Liver (tissue), 8 donors: ENCODE measurements at regions not wholly inside any gene's neighbourhood (a gene's known extent, or its start where the extent isn't known, plus 50 kb on each side); places are given as distances from the start of the nearest gene placed in this dataset.

Source experiments
- DNase-seq: peaks from one replicate; pipeline ENCODE4 v3.0.0-alpha.2; 2017; ENCODE audit warnings: low spot score
- H3K27ac ChIP-seq, 2 donors: one replicate each; pipeline ENCODE4 v1.7.0; 2013; ENCODE audit warnings: inconsistent platforms in 2 of 2, low read length in 2 of 2, control low read depth in 1 of 2, low read depth in 1 of 2, mild to moderate bottlenecking in 1 of 2
- H3K27me3 ChIP-seq, 4 donors: one replicate each; pipeline versions ENCODE4 v1.6.1 to v1.7.0; 2013; ENCODE audit warnings: low read length in 3 of 4, inconsistent platforms in 1 of 4, mild to moderate bottlenecking in 1 of 4, moderate library complexity in 1 of 4; ENCODE audit not compliant: control insufficient read depth in 4 of 4, insufficient read depth in 4 of 4
- H3K36me3 ChIP-seq, 4 donors: one replicate each; pipeline versions ENCODE4 v1.6.1 to v1.7.0; 2013; ENCODE audit warnings: low read length in 3 of 4, mild to moderate bottlenecking in 3 of 4, low read depth in 1 of 4, moderate library complexity in 1 of 4; ENCODE audit not compliant: control insufficient read depth in 4 of 4, insufficient read depth in 3 of 4
- H3K4me1 ChIP-seq, 4 donors: one replicate each; pipeline versions ENCODE4 v1.6.1 to v1.7.0; 2013; ENCODE audit warnings: low read length in 3 of 4, mild to moderate bottlenecking in 3 of 4, moderate library complexity in 1 of 4; ENCODE audit not compliant: control insufficient read depth in 4 of 4, insufficient read depth in 4 of 4
- H3K4me3 ChIP-seq, 3 donors: one replicate each; pipeline versions ENCODE4 v1.6.1 to v1.7.0; 2013; ENCODE audit warnings: low read length in 3 of 3, control low read depth in 1 of 3, low read depth in 1 of 3, mild to moderate bottlenecking in 1 of 3
- H3K9ac ChIP-seq, 2 donors: one replicate each; pipeline ENCODE4 v1.7.0; 2013; ENCODE audit warnings: low read length in 2 of 2, mild to moderate bottlenecking in 2 of 2, moderate library complexity in 2 of 2, control low read depth in 1 of 2, low read depth in 1 of 2
- H3K9me3 ChIP-seq, 4 donors: one replicate each; pipeline versions ENCODE4 v1.6.1 to v1.7.0; 2013; ENCODE audit warnings: low read length in 3 of 4; ENCODE audit not compliant: control insufficient read depth in 4 of 4
- EGR1 ChIP-seq, 2 donors: IDR thresholded peaks; 2 replicates each; pipeline ENCODE4 v1.6.1; 2016 to 2018; ENCODE audit warnings: antibody characterized with exemption in 2 of 2, low read depth in 2 of 2
- FOXA1 ChIP-seq: IDR thresholded peaks from 2 replicates; pipeline ENCODE4 v1.6.1; 2016; ENCODE audit warnings: antibody characterized with exemption
- FOXA2 ChIP-seq: IDR thresholded peaks from 2 replicates; pipeline ENCODE4 v1.6.1; 2016; ENCODE audit warnings: antibody characterized with exemption
- GABPA ChIP-seq, 2 donors: IDR thresholded peaks in 1 of 2; conservative IDR thresholded peaks in 1 of 2; 2 replicates each; pipeline ENCODE4 v1.6.1; 2016; ENCODE audit warnings: antibody characterized with exemption in 2 of 2, mild to moderate bottlenecking in 1 of 2, moderate library complexity in 1 of 2
- HNF4A ChIP-seq, 2 donors: conservative IDR thresholded peaks; 2 replicates each; pipeline ENCODE4 v1.6.1; 2016; ENCODE audit warnings: antibody characterized with exemption in 2 of 2, mild to moderate bottlenecking in 2 of 2
- HNF4G ChIP-seq: IDR thresholded peaks from 2 replicates; pipeline ENCODE4 v1.6.1; 2016; ENCODE audit warnings: antibody characterized with exemption
- JUND ChIP-seq, 2 donors: IDR thresholded peaks; 2 replicates each; pipeline ENCODE4 v1.6.1; 2016; ENCODE audit warnings: antibody characterized with exemption in 2 of 2
- NR2F2 ChIP-seq: IDR thresholded peaks from 2 replicates; pipeline ENCODE4 v1.6.1; 2016; ENCODE audit warnings: antibody characterized with exemption
- RAD21 ChIP-seq, 2 donors: IDR thresholded peaks; 2 replicates each; pipeline ENCODE4 v1.6.1; 2016; ENCODE audit warnings: antibody characterized with exemption in 2 of 2, mild to moderate bottlenecking in 2 of 2
- RXRA ChIP-seq, 2 donors: IDR thresholded peaks; 2 replicates each; pipeline ENCODE4 v1.6.1; 2017 to 2018; ENCODE audit warnings: antibody characterized with exemption in 2 of 2, mild to moderate bottlenecking in 1 of 2
- SP1 ChIP-seq: IDR thresholded peaks from 2 replicates; pipeline ENCODE4 v1.6.1; 2018; ENCODE audit warnings: antibody characterized with exemption, mild to moderate bottlenecking
- TAF1 ChIP-seq: conservative IDR thresholded peaks from 2 replicates; pipeline ENCODE4 v1.6.1; 2016; ENCODE audit warnings: antibody characterized with exemption, mild to moderate bottlenecking
- YY1 ChIP-seq: IDR thresholded peaks from 2 replicates; pipeline ENCODE4 v1.6.1; 2016; ENCODE audit warnings: antibody characterized with exemption, mild to moderate bottlenecking
- WGBS: extraction: QIAGEN DNeasy Blood & Tissue Kit; methylation state at CpG from one replicate; pipeline ENCODE4 v1.1.7; 2013; 5-methylcytosine and 5-hydroxymethylcytosine counted together
- TF ChIP-seq, protein P1 (sequence below): IDR thresholded peaks from 2 replicates; pipeline ENCODE4 v1.6.1; 2016; ENCODE audit warnings: antibody characterized with exemption
- TF ChIP-seq, protein P2 (sequence below): fragments of 150-350 bp; IDR thresholded peaks from 2 replicates; pipeline ENCODE4 v1.5.1; 2017; ENCODE audit warnings: improper control_type of control experiment, low read depth, low read length; ENCODE audit not compliant: missing input control
- TF ChIP-seq, protein P3 (sequence below): IDR thresholded peaks from 2 replicates; pipeline ENCODE4 v1.6.1; 2016; ENCODE audit warnings: antibody characterized with exemption
- TF ChIP-seq, protein P4 (sequence below): IDR thresholded peaks from 2 replicates; pipeline ENCODE4 v1.6.1; 2016; ENCODE audit warnings: antibody characterized with exemption
- TF ChIP-seq, protein P5 (sequence below): IDR thresholded peaks from 2 replicates; pipeline ENCODE4 v1.6.1; 2016; ENCODE audit warnings: antibody characterized with exemption, mild to moderate bottlenecking
- donor health status: healthy.
- donor health status: healthy.
- donor health status: healthy.
- donor health status: healthy.
- donor health status: healthy.

DNA sequence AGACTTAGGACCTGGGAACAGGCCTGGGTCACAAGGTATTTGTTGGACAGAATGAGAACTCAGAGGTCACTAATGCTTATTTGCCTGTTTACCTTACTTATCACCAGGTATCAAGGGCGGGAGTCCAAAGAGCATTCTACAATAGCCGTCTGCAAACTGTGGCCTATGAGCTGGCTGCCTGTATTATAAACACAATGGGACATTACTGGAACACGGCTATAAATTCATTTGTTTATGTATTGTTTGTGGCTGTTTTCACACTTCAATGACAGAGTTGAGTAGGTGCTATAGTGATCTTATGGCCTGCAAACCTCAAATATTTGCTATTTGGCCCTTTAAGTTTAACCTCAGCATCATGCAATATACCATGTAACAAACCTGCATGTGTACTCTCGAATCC lies 76.6 kb upstream of the ASTN2 start:
- peak; percentile 40 for DNase-seq
- peaks cover 3 to 82% (median 57%) of the 10 kb centered on the region in 4 donors for H3K4me1 ChIP-seq
- H3K9ac ChIP-seq = peak overlapping the region in 1 of 2 donors; percentile 48
- H3K36me3 ChIP-seq = no peaks in the 10 kb centered on the region
- peak overlapping the region; percentile 86 to 89 for H3K27ac ChIP-seq
- no peak overlapping the region for H3K4me3 ChIP-seq
- 32% methylated on average over 4 of the region's 4 CpGs for WGBS
- H3K9me3 ChIP-seq = no peaks in the 10 kb centered on the region
- TF ChIP-seq, protein P1, sequence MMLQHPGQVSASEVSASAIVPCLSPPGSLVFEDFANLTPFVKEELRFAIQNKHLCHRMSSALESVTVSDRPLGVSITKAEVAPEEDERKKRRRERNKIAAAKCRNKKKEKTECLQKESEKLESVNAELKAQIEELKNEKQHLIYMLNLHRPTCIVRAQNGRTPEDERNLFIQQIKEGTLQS = peak; percentile 70
- peak; percentile 53 to 58 for TF ChIP-seq RAD21 (IDR thresholded peaks at IDR 0.05)
- TF ChIP-seq, protein P2, sequence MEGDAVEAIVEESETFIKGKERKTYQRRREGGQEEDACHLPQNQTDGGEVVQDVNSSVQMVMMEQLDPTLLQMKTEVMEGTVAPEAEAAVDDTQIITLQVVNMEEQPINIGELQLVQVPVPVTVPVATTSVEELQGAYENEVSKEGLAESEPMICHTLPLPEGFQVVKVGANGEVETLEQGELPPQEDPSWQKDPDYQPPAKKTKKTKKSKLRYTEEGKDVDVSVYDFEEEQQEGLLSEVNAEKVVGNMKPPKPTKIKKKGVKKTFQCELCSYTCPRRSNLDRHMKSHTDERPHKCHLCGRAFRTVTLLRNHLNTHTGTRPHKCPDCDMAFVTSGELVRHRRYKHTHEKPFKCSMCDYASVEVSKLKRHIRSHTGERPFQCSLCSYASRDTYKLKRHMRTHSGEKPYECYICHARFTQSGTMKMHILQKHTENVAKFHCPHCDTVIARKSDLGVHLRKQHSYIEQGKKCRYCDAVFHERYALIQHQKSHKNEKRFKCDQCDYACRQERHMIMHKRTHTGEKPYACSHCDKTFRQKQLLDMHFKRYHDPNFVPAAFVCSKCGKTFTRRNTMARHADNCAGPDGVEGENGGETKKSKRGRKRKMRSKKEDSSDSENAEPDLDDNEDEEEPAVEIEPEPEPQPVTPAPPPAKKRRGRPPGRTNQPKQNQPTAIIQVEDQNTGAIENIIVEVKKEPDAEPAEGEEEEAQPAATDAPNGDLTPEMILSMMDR = no peak
- TF ChIP-seq RXRA (IDR thresholded peaks at IDR 0.05) = peak; percentile 91 to 95
- TF ChIP-seq, protein P3, sequence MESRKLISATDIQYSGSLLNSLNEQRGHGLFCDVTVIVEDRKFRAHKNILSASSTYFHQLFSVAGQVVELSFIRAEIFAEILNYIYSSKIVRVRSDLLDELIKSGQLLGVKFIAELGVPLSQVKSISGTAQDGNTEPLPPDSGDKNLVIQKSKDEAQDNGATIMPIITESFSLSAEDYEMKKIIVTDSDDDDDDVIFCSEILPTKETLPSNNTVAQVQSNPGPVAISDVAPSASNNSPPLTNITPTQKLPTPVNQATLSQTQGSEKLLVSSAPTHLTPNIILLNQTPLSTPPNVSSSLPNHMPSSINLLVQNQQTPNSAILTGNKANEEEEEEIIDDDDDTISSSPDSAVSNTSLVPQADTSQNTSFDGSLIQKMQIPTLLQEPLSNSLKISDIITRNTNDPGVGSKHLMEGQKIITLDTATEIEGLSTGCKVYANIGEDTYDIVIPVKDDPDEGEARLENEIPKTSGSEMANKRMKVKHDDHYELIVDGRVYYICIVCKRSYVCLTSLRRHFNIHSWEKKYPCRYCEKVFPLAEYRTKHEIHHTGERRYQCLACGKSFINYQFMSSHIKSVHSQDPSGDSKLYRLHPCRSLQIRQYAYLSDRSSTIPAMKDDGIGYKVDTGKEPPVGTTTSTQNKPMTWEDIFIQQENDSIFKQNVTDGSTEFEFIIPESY = peak; percentile 73
- peak; percentile 98 for TF ChIP-seq FOXA1
- TF ChIP-seq HNF4A (conservative IDR thresholded peaks at IDR 0.05) = peak; percentile 100
- TF ChIP-seq, protein P4, sequence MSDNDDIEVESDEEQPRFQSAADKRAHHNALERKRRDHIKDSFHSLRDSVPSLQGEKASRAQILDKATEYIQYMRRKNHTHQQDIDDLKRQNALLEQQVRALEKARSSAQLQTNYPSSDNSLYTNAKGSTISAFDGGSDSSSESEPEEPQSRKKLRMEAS = peak; percentile 85
- TF ChIP-seq, protein P5, sequence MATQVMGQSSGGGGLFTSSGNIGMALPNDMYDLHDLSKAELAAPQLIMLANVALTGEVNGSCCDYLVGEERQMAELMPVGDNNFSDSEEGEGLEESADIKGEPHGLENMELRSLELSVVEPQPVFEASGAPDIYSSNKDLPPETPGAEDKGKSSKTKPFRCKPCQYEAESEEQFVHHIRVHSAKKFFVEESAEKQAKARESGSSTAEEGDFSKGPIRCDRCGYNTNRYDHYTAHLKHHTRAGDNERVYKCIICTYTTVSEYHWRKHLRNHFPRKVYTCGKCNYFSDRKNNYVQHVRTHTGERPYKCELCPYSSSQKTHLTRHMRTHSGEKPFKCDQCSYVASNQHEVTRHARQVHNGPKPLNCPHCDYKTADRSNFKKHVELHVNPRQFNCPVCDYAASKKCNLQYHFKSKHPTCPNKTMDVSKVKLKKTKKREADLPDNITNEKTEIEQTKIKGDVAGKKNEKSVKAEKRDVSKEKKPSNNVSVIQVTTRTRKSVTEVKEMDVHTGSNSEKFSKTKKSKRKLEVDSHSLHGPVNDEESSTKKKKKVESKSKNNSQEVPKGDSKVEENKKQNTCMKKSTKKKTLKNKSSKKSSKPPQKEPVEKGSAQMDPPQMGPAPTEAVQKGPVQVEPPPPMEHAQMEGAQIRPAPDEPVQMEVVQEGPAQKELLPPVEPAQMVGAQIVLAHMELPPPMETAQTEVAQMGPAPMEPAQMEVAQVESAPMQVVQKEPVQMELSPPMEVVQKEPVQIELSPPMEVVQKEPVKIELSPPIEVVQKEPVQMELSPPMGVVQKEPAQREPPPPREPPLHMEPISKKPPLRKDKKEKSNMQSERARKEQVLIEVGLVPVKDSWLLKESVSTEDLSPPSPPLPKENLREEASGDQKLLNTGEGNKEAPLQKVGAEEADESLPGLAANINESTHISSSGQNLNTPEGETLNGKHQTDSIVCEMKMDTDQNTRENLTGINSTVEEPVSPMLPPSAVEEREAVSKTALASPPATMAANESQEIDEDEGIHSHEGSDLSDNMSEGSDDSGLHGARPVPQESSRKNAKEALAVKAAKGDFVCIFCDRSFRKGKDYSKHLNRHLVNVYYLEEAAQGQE = peak; percentile 90
- peak in 1 of 2 donors; percentile 64 for TF ChIP-seq EGR1 (IDR thresholded peaks at IDR 0.05; ENCODE audit: low read depth in 2 of 2)
- peak in 1 of 2 donors; percentile 48 for TF ChIP-seq GABPA (IDR thresholded peaks at IDR 0.05 in 1 of 2, conservative IDR thresholded peaks at IDR 0.05 in 1 of 2)
- TF ChIP-seq FOXA2 = peak; percentile 99
- TF ChIP-seq TAF1 = no peak
- peak; percentile 66 for TF ChIP-seq NR2F2
- TF ChIP-seq SP1 = peak; percentile 100
- peak; percentile 98 for TF ChIP-seq HNF4G
- peak; percentile 79 for TF ChIP-seq YY1
- peak; percentile 78 to 86 for TF ChIP-seq JUND (IDR thresholded peaks at IDR 0.05)
- no peaks in the 10 kb centered on the region for H3K27me3 ChIP-seq
